Ishikawa (cell line): ENCODE measurements at regions not wholly inside any gene's neighbourhood (a gene's known extent, or its start where the extent isn't known, plus 50 kb on each side); places are given as distances from the start of the nearest gene placed in this dataset.

Source experiments
- CEBPB ChIP-seq: IDR thresholded peaks from 2 replicates; pipeline ENCODE4 v1.6.1; 2012
- CREB1 ChIP-seq: IDR thresholded peaks from 2 replicates; pipeline ENCODE4 v1.6.1; 2012; ENCODE audit warnings: low read depth
- EGR1 ChIP-seq: IDR thresholded peaks from 2 replicates; pipeline ENCODE4 v1.6.1; 2012
- EP300 ChIP-seq: IDR thresholded peaks from 2 replicates; pipeline ENCODE4 v1.6.1; 2012; ENCODE audit warnings: borderline replicate concordance
- FOXM1 ChIP-seq: IDR thresholded peaks from 2 replicates; pipeline ENCODE4 v1.6.1; 2012; ENCODE audit warnings: low read depth, borderline replicate concordance
- MAX ChIP-seq: IDR thresholded peaks from 2 replicates; pipeline ENCODE4 v1.6.1; 2012
- NFIC ChIP-seq: IDR thresholded peaks from 2 replicates; pipeline ENCODE4 v1.6.1; 2012
- RAD21 ChIP-seq: IDR thresholded peaks from 2 replicates; pipeline ENCODE4 v1.6.1; 2012; ENCODE audit warnings: low read depth
- REST ChIP-seq: IDR thresholded peaks from 2 replicates; pipeline ENCODE4 v1.6.1; 2012; ENCODE audit warnings: low read depth, mild to moderate bottlenecking
- TAF1 ChIP-seq: IDR thresholded peaks from 2 replicates; pipeline ENCODE4 v1.6.1; 2012; ENCODE audit warnings: low read depth, mild to moderate bottlenecking
- TCF12 ChIP-seq: IDR thresholded peaks from 2 replicates; pipeline ENCODE4 v1.6.1; 2012; ENCODE audit warnings: low read depth
- TEAD4 ChIP-seq: IDR thresholded peaks from 2 replicates; pipeline ENCODE4 v1.6.1; 2012
- YY1 ChIP-seq: IDR thresholded peaks from 2 replicates; pipeline ENCODE4 v1.6.1; 2012; ENCODE audit warnings: low read depth
- ZBTB7A ChIP-seq: IDR thresholded peaks from 2 replicates; pipeline ENCODE4 v1.6.1; 2012; ENCODE audit warnings: low read depth
- TF ChIP-seq, protein P1 (sequence below): IDR thresholded peaks from 2 replicates; pipeline ENCODE4 v1.6.1; 2012

DNA sequence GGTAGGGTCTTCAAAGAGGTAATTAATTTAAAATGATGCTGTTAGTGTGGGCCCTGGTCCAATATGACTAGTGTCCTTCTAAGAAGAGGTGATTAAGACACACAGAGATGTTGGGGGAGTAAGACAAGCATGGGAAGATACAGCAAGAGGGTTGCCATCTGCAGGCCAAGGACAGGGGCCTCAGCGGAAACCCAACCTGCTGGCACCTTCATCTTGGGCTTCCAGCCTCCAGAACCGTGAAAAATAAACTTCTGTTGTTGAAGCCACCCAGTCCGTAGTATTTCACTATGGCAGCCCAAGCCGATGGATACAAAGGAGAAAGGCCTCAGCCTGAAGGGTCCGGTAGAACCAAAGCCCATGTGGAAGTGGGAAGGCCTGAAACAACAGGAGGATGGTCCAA lies 161.7 kb upstream of the UBE2E1 start:
- TF ChIP-seq ZBTB7A (no peak), RAD21 (no peak), MAX (no peak)
- TF ChIP-seq, protein P1, sequence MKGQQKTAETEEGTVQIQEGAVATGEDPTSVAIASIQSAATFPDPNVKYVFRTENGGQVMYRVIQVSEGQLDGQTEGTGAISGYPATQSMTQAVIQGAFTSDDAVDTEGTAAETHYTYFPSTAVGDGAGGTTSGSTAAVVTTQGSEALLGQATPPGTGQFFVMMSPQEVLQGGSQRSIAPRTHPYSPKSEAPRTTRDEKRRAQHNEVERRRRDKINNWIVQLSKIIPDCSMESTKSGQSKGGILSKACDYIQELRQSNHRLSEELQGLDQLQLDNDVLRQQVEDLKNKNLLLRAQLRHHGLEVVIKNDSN, result no peak

- TF ChIP-seq TAF1 (no peak), CREB1 (no peak), NFIC (no peak), EGR1 (no peak), ZBTB7A (no peak), FOXM1 (no peak)
- TF ChIP-seq, protein P1, result no peak
These were observed 161.1 kb upstream of the UBE2E1 start for GRCh38 chr3:23644676-23645075.

DNA sequence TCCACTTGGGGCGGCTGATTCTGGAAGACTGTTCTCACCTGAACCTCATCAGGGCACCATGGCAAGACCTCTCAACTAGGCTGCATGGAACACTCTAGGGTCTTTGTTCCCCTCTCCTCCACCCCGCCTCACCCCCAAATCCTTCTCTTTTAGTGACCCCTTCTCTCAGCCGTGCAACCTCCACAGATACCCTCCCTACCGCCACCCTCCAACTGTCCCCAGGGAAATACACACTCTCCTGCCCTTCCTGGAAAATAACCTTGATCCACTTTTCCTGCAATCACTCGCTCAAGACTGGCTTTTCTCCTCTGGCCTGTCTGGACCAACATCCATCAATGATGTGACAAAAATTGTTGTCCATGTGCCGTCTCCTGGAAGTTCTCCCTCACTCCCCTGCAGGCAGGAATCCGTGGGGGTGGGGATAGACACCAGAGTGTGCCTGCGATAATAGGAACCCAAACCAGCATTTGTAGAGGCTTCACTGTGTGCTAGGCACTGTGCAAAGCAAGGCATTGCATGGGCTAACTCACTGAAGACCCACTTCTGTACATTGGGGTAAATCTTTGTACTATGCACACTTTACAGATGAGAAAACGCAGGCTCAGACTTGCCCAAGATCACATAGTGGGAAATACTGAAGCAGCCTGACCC lies 160.1 kb upstream of the UBE2E1 start:
- TF ChIP-seq CEBPB, result no peak
- TF ChIP-seq TAF1, result no peak
- TF ChIP-seq EP300, result no peak
- no peak for TF ChIP-seq FOXM1
- TF ChIP-seq, protein P1, result no peak
- TF ChIP-seq TEAD4, result no peak

GRCh38 chr3:23646184-23646920 lies 159.4 kb upstream of the UBE2E1 start:
- no peak for TF ChIP-seq TAF1
- TF ChIP-seq EGR1, result no peak
- no peak for TF ChIP-seq YY1
- no peak for TF ChIP-seq CREB1
- no peak for TF ChIP-seq FOXM1
- TF ChIP-seq TCF12, result no peak
- TF ChIP-seq REST, result no peak
- no peak for TF ChIP-seq ZBTB7A
- TF ChIP-seq RAD21, result no peak
- TF ChIP-seq MAX, result no peak
- no peak for TF ChIP-seq EP300
- no peak for TF ChIP-seq NFIC
- TF ChIP-seq CEBPB, result no peak
- no peak for TF ChIP-seq TEAD4
- TF ChIP-seq, protein P1, result no peak

DNA sequence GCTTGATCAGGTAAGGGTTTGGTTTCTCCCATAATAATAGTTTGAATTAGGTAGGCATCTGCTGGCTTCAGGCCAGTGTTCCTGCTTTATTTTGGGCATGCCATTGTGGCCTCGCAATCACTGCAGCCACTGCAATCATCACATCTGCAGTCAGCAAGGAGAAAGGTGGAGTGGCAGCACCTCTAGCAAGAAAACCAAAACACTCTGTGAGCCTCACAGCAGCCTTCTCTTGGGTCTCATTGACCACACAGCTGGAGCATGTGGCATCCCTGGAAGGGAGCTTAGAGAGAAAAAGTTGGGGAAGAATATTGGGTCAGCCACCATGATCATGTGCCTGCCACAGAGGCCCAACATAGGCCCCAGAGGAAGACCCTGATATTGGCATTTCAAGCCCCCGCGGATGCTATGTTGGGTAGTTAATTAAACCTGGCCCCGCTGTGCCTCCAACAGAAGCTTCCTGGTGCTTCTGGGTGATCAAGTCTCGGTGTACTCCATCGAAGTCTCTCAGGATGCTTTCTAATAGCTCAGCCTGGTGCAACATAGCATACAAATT lies 158.0 kb upstream of the UBE2E1 start:
- no peak for TF ChIP-seq TAF1
- TF ChIP-seq YY1, result no peak
- TF ChIP-seq RAD21, result no peak
- TF ChIP-seq NFIC, result no peak
- no peak for TF ChIP-seq MAX
- no peak for TF ChIP-seq TCF12
- TF ChIP-seq CREB1, result no peak
- TF ChIP-seq FOXM1, result no peak
- TF ChIP-seq CEBPB, result no peak
- TF ChIP-seq TEAD4, result no peak
- TF ChIP-seq ZBTB7A, result no peak
- TF ChIP-seq, protein P1, result no peak
- no peak for TF ChIP-seq EGR1
- TF ChIP-seq EP300, result no peak
- TF ChIP-seq REST, result no peak
